A673 (cell line): ENCODE measurements at regions not wholly inside any gene's neighbourhood (a gene's known extent, or its start where the extent isn't known, plus 50 kb on each side); places are given as distances from the start of the nearest gene placed in this dataset.

Experiments used
- BruUV-seq: library from RNA; stranded (reverse); fragments of 400-500 nt; replicated peaks from 2 replicates; lab custom pipeline; 2021; lab: Mats Ljungman, UMichigan
- CTCF ChIA-PET: fragments of 300-600 bp; sonication (Branson Sonifier 250); formaldehyde crosslinking; loops from one replicate; lab custom pipeline; 2022; ENCODE audit warnings: antibody characterized with exemption; lab: Charles Lee
- POLR2A ChIA-PET: fragments of 300-600 bp; sonication (Branson Sonifier 250); formaldehyde crosslinking; loops from one replicate; lab custom pipeline; 2022; ENCODE audit warnings: antibody characterized with exemption; ENCODE audit not compliant: low non-redundant PET; lab: Charles Lee
- DNase-seq: peaks from one replicate; pipeline ENCODE4 v3.0.0-alpha.2; 2015; ENCODE audit warnings: low spot score
- H3K27ac ChIP-seq: fragments of 200-600 bp; sonication (generic); 2 replicates; pipeline ENCODE4 v1.5.1; 2016; ENCODE audit warnings: mixed run types, low read depth, mild to moderate bottlenecking, mixed read lengths, antibody characterized with exemption, low read length; ENCODE audit not compliant: poor library complexity, severe bottlenecking
- H3K27me3 ChIP-seq: fragments of 200-600 bp; sonication (generic); replicated peaks from 2 replicates; pipeline ENCODE4 v1.6.1; 2017; ENCODE audit warnings: mixed run types, low read depth, mild to moderate bottlenecking, mixed read lengths, antibody characterized with exemption, low read length; ENCODE audit not compliant: insufficient read depth, poor library complexity
- H3K36me3 ChIP-seq: fragments of 200-600 bp; sonication (generic); 2 replicates; pipeline ENCODE4 v1.6.1; 2016; ENCODE audit warnings: mixed run types, mild to moderate bottlenecking, mixed read lengths, antibody characterized with exemption, low read length; ENCODE audit not compliant: insufficient read depth, poor library complexity, severe bottlenecking
- H3K4me1 ChIP-seq: fragments of 200-600 bp; sonication (generic); 2 replicates; pipeline ENCODE4 v1.6.1; 2017; ENCODE audit warnings: mixed run types, mild to moderate bottlenecking, mixed read lengths, antibody characterized with exemption, low read length; ENCODE audit not compliant: insufficient read depth, poor library complexity, severe bottlenecking
- H3K4me3 ChIP-seq: fragments of 200-600 bp; sonication (generic); 2 replicates; pipeline ENCODE4 v1.5.1; 2016; ENCODE audit warnings: low read depth, mixed run types, mild to moderate bottlenecking, mixed read lengths, low read length; ENCODE audit not compliant: poor library complexity, severe bottlenecking
- H3K9me3 ChIP-seq: fragments of 200-600 bp; sonication (generic); 2 replicates; pipeline ENCODE4 v1.6.1; 2016; ENCODE audit warnings: mixed run types, low read depth, mild to moderate bottlenecking, mixed read lengths, antibody characterized with exemption, low read length; ENCODE audit not compliant: poor library complexity, severe bottlenecking
- CTCF ChIP-seq: fragments of 300-800, 200-600 bp; sonication (generic); conservative IDR thresholded peaks from 2 replicates; pipeline ENCODE4 v1.5.1; 2017; ENCODE audit warnings: low read depth, mild to moderate bottlenecking, antibody characterized with exemption, low read length, moderate library complexity, mixed read lengths
- EZH2 ChIP-seq: fragments of 200-600 bp; sonication (generic); IDR thresholded peaks from 2 replicates; pipeline ENCODE4 v1.6.1; 2017; ENCODE audit warnings: borderline replicate concordance, low read depth, mild to moderate bottlenecking, mixed read lengths, antibody characterized with exemption, low read length; ENCODE audit not compliant: poor library complexity, severe bottlenecking
- intact Hi-C: fragments of 100-400 bp; cut with micrococcal nuclease; formaldehyde crosslinking; loops from one replicate; pipeline ENCODE4 v1.10.0; 2022; ENCODE audit not compliant: unreplicated experiment

- intact Hi-C loops: no loop called here
- BruUV-seq: no TSS peak
- no peaks in the 10 kb centered on the region for H3K9me3 ChIP-seq
- TF ChIP-seq EZH2 (no peak), CTCF (no peak)
- H3K27ac ChIP-seq: no peak overlapping the region
- no peaks in the 10 kb centered on the region for H3K36me3 ChIP-seq
- H3K27me3 ChIP-seq: no peaks in the 10 kb centered on the region
- CTCF ChIA-PET: no interaction called here
- POLR2A ChIA-PET: no interaction called here
- H3K4me1 ChIP-seq: no peaks in the 10 kb centered on the region
- no peak overlapping the region for H3K4me3 ChIP-seq
- no peak for DNase-seq
Measured at GRCh38 chr2:239716536-239717318, 308.4 kb downstream of the NDUFA10 start.

GRCh38 chr2:239716009-239716408 lies 309.1 kb downstream of the NDUFA10 start:
- H3K36me3 ChIP-seq: no peaks in the 10 kb centered on the region
- no TSS peak for BruUV-seq
- H3K4me3 ChIP-seq: no peak overlapping the region
- POLR2A ChIA-PET: no interaction called here
- intact Hi-C loops: no loop called here
- H3K27me3 ChIP-seq: no peaks in the 10 kb centered on the region
- H3K27ac ChIP-seq: no peak overlapping the region
- CTCF ChIA-PET: no interaction called here
- H3K9me3 ChIP-seq: no peaks in the 10 kb centered on the region
- TF ChIP-seq EZH2 (no peak), CTCF (no peak)
- no peak for DNase-seq
- no peaks in the 10 kb centered on the region for H3K4me1 ChIP-seq

- H3K36me3 ChIP-seq: no peaks in the 10 kb centered on the region
- no peaks in the 10 kb centered on the region for H3K27me3 ChIP-seq
- no peak for DNase-seq
- H3K4me1 ChIP-seq: no peaks in the 10 kb centered on the region
- no peaks in the 10 kb centered on the region for H3K9me3 ChIP-seq
- BruUV-seq: no TSS peak
- H3K4me3 ChIP-seq: no peak overlapping the region
- no peak overlapping the region for H3K27ac ChIP-seq
- intact Hi-C loops: no loop called here
- ChIA-PET POLR2A (no interaction called here), CTCF (no interaction called here)
- no peak for TF ChIP-seq EZH2
- no peak for TF ChIP-seq CTCF
Measured at GRCh38 chr2:239715606-239716005, 309.5 kb downstream of the NDUFA10 start.
